Activated naive CD4-positive, alpha-beta T cell treated with anti-CD3 and anti-CD28 coated beads, Interleukin-2, amount 10 ng/mL, durations not matched to agents 7 days and 5 days (primary cell): ENCODE measurements at regions not wholly inside any gene's neighbourhood (a gene's known extent, or its start where the extent isn't known, plus 50 kb on each side); places are given as distances from the start of the nearest gene placed in this dataset.

Source experiments
- CTCF ChIA-PET: fragments of 350-600 bp; sonication (Branson Sonifier 250); formaldehyde crosslinking; loops from one replicate; lab custom pipeline; 2021; ENCODE audit warnings: antibody characterized with exemption; lab: Charles Lee
- DNase-seq: peaks from one replicate; pipeline ENCODE4 v3.0.0-alpha.2; 2020
- H3K27ac Mint-ChIP-seq: one replicate; pipeline ENCODE4 v1.8.0; 2021; ENCODE audit warnings: mild to moderate bottlenecking, moderate library complexity, mixed read lengths
- H3K27me3 Mint-ChIP-seq: one replicate; pipeline ENCODE4 v1.8.0; 2021; ENCODE audit warnings: mild to moderate bottlenecking, mixed read lengths
- H3K36me3 Mint-ChIP-seq: one replicate; pipeline ENCODE4 v1.8.0; 2021; ENCODE audit warnings: mixed read lengths
- H3K4me1 Mint-ChIP-seq: one replicate; pipeline ENCODE4 v1.8.0; 2021; ENCODE audit warnings: mixed read lengths
- H3K4me3 Mint-ChIP-seq: one replicate; pipeline ENCODE4 v1.8.0; 2021; ENCODE audit warnings: mild to moderate bottlenecking, moderate library complexity, mixed read lengths
- H3K9me3 Mint-ChIP-seq: one replicate; pipeline ENCODE4 v1.8.0; 2021; ENCODE audit warnings: mixed read lengths

GRCh38 chr13:42706286-42706685 is 75.1 kb upstream of the FAM216B start:
- DNase-seq = no peak
- Mint-ChIP-seq H3K27ac (no peak overlapping the region), H3K27me3 (no peaks in the 10 kb centered on the region), H3K9me3 (no peaks in the 10 kb centered on the region), H3K36me3 (no peaks in the 10 kb centered on the region), H3K4me1 (no peaks in the 10 kb centered on the region), H3K4me3 (no peak overlapping the region)
- CTCF ChIA-PET = no interaction called here

DNA sequence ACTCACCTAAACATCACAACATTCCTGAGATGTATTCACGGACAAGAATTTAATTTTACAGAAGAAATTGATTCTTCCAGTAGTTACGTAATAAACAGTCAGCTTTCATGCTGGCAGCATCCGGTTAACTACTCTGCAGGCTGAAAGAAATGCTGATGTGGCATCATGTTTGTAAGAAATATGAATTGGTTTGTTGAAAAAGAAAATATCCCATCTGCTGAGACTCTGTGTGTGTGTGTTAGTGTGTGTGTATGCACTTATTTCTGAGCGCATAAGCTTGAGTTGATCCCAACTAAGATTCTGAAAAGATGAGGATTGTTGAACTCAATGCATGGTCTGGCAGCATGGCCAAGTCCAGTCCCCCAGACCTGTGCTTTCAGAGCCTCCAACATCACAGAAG is 74.3 kb upstream of the FAM216B start:
- no peak for DNase-seq
- H3K4me1 Mint-ChIP-seq = no peaks in the 10 kb centered on the region

DNA sequence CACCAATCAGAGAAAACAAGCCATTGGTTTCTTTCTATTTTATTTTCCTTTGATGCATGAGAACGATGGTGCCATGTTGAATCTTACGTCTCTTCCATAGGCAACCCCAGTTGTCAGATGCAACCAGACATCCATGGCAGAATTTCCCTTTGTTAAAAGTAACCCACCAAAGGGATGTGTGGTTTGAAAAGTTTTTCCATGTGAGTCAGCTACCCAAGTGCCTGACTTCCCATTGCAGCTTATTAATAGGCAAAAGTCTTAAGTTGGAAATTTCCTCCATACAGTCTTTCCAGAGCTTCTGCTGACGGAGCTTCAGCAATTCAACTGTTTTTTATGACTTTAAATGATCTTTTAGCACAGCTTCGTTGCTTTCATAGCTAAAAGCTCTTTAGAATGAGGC is 73.8 kb upstream of the FAM216B start:
- CTCF ChIA-PET = no interaction called here
- no peak overlapping the region for H3K4me3 Mint-ChIP-seq
- no peaks in the 10 kb centered on the region for H3K27me3 Mint-ChIP-seq
- no peak overlapping the region for H3K27ac Mint-ChIP-seq
- H3K4me1 Mint-ChIP-seq = no peaks in the 10 kb centered on the region
- no peaks in the 10 kb centered on the region for H3K9me3 Mint-ChIP-seq
- no peaks in the 10 kb centered on the region for H3K36me3 Mint-ChIP-seq
- DNase-seq = no peak

More for the DNA sequence above, 74.3 kb upstream of the FAM216B start:
- Mint-ChIP-seq H3K27me3 (no peaks in the 10 kb centered on the region), H3K9me3 (no peaks in the 10 kb centered on the region), H3K27ac (no peak overlapping the region), H3K4me3 (no peak overlapping the region), H3K36me3 (no peaks in the 10 kb centered on the region)
- CTCF ChIA-PET = no interaction called here

DNA sequence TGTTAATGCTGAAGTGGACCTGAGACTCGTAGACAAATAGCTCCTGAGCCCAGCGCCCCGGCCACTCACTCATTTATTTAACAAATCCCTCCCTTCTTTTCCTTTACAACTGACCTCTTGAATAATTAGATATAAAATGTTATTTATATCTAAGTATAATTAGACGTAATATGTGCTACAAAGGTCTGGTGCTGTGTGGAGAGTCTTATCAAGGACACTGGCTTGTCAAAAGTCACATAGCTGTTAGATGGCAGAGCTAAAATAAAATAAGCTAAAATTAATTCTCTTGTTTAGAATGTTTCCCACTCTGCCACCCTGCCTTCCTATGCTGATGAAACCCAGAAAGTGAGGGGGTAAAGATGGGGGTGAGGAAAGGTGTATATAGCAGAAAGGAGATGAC is 73.0 kb upstream of the FAM216B start:
- H3K27me3 Mint-ChIP-seq = no peaks in the 10 kb centered on the region
- no peak overlapping the region for H3K27ac Mint-ChIP-seq
- CTCF ChIA-PET = interaction anchor here (0.6 kb wide), 1 partner anchor 90 kb away, joined by 3 read pairs; no protein-coding TSS in a partner anchor
- no peak overlapping the region for H3K4me3 Mint-ChIP-seq
- H3K36me3 Mint-ChIP-seq = no peaks in the 10 kb centered on the region
- DNase-seq = no peak
- no peaks in the 10 kb centered on the region for H3K9me3 Mint-ChIP-seq
- no peaks in the 10 kb centered on the region for H3K4me1 Mint-ChIP-seq

GRCh38 chr13:42709276-42709675 is 72.1 kb upstream of the FAM216B start:
- CTCF ChIA-PET = interaction anchor here (0.6 kb wide), 1 partner anchor 91 kb away, joined by 3 read pairs; no protein-coding TSS in a partner anchor
- no peaks in the 10 kb centered on the region for H3K27me3 Mint-ChIP-seq
- no peak for DNase-seq
- no peak overlapping the region for H3K4me3 Mint-ChIP-seq
- H3K9me3 Mint-ChIP-seq = no peaks in the 10 kb centered on the region
- no peaks in the 10 kb centered on the region for H3K4me1 Mint-ChIP-seq
- H3K27ac Mint-ChIP-seq = no peak overlapping the region
- no peaks in the 10 kb centered on the region for H3K36me3 Mint-ChIP-seq

- Mint-ChIP-seq H3K27ac (no peak overlapping the region), H3K27me3 (peaks cover 4% of the 10 kb centered on the region), H3K36me3 (no peaks in the 10 kb centered on the region), H3K4me1 (no peaks in the 10 kb centered on the region), H3K4me3 (no peak overlapping the region), H3K9me3 (no peaks in the 10 kb centered on the region)
- CTCF ChIA-PET = no interaction called here
- no peak for DNase-seq
Measured at GRCh38 chr13:42715909-42716308, 65.5 kb upstream of the FAM216B start.

DNA sequence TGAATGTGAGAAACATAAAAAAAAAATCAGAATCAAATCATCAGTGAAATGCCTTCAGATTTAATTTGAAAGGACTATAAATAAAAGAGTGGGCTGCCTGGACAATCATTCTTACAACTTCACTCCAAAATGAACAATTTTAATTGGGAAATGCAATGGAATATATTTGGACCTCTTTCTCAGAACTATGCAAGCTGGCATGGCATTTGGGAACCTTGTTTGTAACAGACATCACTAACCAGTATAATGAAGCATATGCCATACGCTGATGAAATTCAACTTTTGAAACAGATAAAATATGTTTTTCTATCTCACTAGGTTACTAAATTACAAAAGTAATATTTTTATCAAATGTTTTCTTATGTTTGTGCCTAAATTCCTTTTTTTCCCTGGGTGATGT is 64.2 kb upstream of the FAM216B start:
- CTCF ChIA-PET = no interaction called here
- H3K9me3 Mint-ChIP-seq = no peaks in the 10 kb centered on the region
- no peak overlapping the region for H3K4me3 Mint-ChIP-seq
- no peaks in the 10 kb centered on the region for H3K36me3 Mint-ChIP-seq
- DNase-seq = no peak
- no peaks in the 10 kb centered on the region for H3K4me1 Mint-ChIP-seq
- H3K27ac Mint-ChIP-seq = no peak overlapping the region
- peaks cover 4% of the 10 kb centered on the region for H3K27me3 Mint-ChIP-seq

- no peaks in the 10 kb centered on the region for H3K9me3 Mint-ChIP-seq
- H3K36me3 Mint-ChIP-seq = no peaks in the 10 kb centered on the region
- peaks cover 4% of the 10 kb centered on the region for H3K27me3 Mint-ChIP-seq
- no peak overlapping the region for H3K27ac Mint-ChIP-seq
- H3K4me3 Mint-ChIP-seq = no peak overlapping the region
- CTCF ChIA-PET = no interaction called here
- no peak for DNase-seq
- no peaks in the 10 kb centered on the region for H3K4me1 Mint-ChIP-seq
Measured at GRCh38 chr13:42720113-42720857, 61.1 kb upstream of the FAM216B start.

GRCh38 chr13:42720858-42721219 is 60.5 kb upstream of the FAM216B start:
- Mint-ChIP-seq H3K4me3 (no peak overlapping the region), H3K27me3 (peaks cover 4% of the 10 kb centered on the region), H3K27ac (no peak overlapping the region), H3K36me3 (no peaks in the 10 kb centered on the region), H3K9me3 (no peaks in the 10 kb centered on the region), H3K4me1 (no peaks in the 10 kb centered on the region)
- CTCF ChIA-PET = no interaction called here
- no peak for DNase-seq

DNA sequence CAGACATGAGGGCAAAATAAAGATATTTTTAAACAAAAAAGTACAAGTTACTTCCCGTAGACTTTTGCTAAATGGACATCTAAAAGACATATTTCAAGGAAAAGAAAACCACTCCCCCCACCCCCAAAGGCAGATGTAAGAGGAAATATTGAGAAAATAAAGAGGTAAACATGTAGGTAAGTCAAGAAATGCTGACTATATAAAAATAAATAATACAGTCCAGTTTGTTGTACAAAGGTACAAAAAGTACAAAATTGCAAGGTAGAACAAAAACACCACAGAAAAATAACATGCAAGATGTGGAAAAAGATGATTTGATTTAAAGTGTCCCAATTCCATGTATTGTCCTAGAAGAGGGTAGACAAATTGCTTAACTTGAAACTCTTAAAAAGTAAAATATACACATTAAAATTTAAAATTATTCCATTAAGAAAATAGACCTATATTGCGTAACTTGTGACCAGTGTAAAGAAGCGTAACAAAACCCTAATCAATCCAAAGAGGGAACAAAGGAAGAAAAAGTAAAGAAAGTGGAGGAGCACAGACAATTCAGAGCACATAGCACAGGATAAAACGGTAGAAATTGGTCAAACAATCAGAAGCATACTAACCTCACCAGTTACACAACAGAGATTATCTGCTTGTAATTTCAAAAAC is 58.4 kb upstream of the FAM216B start:
- Mint-ChIP-seq H3K4me1 (no peaks in the 10 kb centered on the region), H3K36me3 (no peaks in the 10 kb centered on the region), H3K27me3 (no peaks in the 10 kb centered on the region), H3K27ac (no peak overlapping the region), H3K4me3 (no peak overlapping the region), H3K9me3 (no peaks in the 10 kb centered on the region)
- CTCF ChIA-PET = no interaction called here
- no peak for DNase-seq

- peaks cover 5% of the 10 kb centered on the region for H3K27me3 Mint-ChIP-seq
- no peaks in the 10 kb centered on the region for H3K36me3 Mint-ChIP-seq
- CTCF ChIA-PET = interaction anchor here (0.6 kb wide), 1 partner anchor 17 kb away, joined by 3 read pairs; no protein-coding TSS in a partner anchor
- no peak for DNase-seq
- no peaks in the 10 kb centered on the region for H3K4me1 Mint-ChIP-seq
- H3K4me3 Mint-ChIP-seq = no peak overlapping the region
- no peak overlapping the region for H3K27ac Mint-ChIP-seq
- no peaks in the 10 kb centered on the region for H3K9me3 Mint-ChIP-seq
Measured at GRCh38 chr13:42728507-42729180, 52.7 kb upstream of the FAM216B start.

GRCh38 chr13:42729857-42730402 is 51.5 kb upstream of the FAM216B start:
- DNase-seq = no peak
- Mint-ChIP-seq H3K4me3 (no peak overlapping the region), H3K27ac (no peak overlapping the region), H3K27me3 (peaks cover 5% of the 10 kb centered on the region), H3K4me1 (no peaks in the 10 kb centered on the region), H3K36me3 (no peaks in the 10 kb centered on the region), H3K9me3 (no peaks in the 10 kb centered on the region)
- CTCF ChIA-PET = no interaction called here
